GM21390 (cell line): ENCODE measurements at regions not wholly inside any gene's neighbourhood (a gene's known extent, or its start where the extent isn't known, plus 50 kb on each side); places are given as distances from the start of the nearest gene placed in this dataset.
A peak's percentile ranks its signal among the peaks of the same experiment; 100 is the strongest.
"Not testable (repeated sequence)": the region's sequence is repeated elsewhere in the genome, so short reads cannot be mapped to it uniquely, and the experiment has no call there.

ENCODE experiments used
- ATAC-seq: cut with Tn5 transposase; IDR thresholded peaks from one replicate; pipeline ENCODE4 v1.9.1; 2021; ENCODE audit not compliant: unreplicated experiment

DNA sequence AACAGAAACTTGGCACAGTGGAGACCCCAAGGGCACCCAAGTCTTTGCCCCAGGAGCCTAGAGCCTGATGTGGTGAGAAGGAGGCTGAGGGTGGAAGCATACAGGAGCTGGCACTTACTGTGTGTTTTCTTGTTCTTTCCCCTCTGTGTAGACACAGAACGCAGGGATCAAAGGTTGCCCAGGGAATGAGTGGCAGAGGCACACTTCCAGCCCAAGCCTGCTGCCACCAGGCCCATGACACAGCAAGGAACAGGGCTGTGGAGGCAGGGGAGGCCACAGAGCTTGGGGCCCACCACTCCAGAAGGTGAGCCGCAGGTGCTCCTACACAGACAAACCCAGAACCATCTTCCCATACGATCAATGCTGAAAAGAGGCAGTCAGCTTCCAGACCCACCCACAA lies 73.9 kb upstream of the S1PR3 start:
- no peak for ATAC-seq

DNA sequence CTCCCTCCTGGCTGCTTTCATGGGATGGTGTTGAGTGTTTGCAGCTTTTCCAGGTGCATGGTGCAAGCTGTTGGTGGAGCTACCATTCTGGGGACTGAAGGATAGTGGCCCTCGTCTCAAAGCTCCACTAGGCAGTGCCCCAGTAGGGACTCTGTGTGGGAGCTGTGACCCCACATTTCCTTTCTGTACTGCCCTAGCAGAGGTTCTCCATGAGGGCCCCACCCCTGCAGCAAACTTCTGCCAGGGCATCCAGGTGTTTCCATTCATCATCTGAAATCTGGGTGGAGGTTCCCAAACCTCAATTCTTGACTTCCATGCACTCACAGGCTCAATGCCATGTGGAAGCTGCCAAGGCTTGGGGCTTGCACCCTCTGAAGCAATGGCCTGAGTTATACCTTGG lies 72.7 kb upstream of the S1PR3 start:
- not testable (repeated sequence) for ATAC-seq

DNA sequence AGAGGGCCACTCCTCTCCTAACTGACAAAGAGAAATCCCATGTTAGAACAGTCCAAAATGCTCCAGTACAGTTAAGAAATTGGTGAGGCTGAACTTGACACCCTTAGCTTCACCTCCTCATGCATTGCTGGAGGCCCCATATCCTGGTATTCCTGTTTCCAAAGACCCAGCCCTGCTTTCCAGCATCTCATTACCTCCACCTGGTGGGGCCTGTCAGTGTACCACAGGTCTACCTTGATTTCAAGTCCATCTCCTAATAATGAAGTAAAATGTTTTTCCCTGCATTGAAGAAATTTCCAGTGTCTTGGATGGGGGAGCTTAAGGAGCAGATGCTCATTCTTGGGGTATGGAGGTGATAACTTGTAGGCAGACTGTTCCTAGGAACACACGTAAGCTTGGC lies 70.6 kb upstream of the S1PR3 start:
- no peak for ATAC-seq

DNA sequence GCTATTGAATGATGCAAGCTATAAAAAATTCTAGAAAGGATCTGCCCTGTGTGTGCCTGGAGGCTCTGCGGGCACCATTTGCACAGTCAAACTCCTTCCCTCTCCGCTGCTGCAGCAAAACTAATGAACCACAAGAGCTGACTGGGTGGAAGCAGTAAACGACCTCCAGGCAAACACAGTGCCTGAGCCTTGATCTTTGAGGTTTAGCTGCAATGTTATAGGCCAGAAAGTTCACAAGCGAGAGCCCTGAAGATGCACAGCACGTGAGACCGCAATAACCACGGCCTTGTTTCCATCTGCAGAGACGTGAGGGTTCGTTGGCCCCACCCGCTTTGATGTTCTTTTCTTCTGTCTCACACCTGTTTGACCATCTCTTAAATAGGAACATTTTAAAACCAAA lies 69.2 kb upstream of the S1PR3 start:
- ATAC-seq: peak; percentile 75

DNA sequence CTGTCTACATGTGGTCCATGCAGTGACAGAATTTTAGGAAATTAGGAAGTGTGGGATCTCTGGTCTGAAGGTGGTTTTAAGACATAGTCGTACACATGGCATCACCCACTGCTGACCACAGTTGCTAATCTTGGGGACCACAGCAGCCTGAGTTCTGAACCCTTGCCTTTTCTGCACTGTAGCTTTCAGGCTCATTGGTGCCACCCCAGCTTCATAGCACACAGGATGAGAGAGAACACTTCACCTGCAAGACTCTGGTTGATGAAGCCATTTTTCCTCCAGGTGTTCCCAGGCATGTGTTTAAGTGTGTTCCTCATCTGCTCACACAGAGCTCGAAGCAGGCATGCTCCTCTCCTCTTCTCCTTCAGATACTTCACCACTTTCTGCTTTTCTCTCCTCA lies 68.2 kb upstream of the S1PR3 start:
- no peak for ATAC-seq

DNA sequence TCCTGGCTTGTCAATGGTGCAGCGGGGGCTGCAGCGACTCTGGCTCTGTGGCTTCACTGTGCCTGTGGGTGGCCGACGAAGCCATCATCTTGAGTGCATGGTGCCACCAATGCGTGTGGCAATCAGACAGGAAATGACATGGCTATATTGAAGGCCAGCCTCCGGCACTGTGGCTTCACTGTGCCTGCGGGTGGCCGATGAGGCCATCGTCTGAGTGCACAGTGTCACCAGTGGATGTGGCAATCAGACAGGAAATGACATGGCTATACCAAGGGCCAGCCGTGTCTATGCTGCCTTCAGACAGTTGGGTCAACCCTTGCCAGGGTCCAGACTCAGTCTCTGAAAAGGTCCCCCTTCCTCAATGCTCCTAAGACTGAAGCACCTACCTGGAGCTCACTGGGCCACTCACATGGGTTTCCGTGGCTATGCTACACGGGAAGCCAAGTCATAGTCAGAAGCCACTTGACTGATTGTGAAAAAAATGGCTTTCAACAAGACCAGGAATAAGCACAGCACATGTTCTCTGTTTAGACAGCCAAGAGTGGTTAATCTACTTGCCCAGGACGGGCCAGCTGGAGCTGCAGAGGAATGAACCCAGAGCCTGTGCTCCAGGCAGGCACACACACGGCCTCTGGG lies 67.5 kb upstream of the S1PR3 start:
- ATAC-seq: no peak

DNA sequence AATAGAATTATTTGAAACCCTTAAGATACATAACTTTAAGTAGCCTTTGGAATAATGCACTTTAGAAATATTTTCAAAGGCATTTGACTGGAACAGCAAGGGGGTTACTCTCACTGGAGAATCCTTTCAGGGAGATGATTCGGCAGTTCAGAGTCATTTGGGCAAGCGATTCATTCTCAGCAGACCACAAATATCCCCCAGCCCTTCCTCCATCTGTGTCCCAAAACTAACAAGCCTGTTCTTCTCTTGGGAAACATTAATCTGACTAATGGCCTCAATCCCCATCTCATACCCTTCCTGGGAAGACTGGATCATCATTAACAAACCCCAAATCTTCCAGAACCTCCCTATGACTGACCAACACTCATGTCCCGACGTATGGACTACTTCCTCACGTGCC lies 65.8 kb upstream of the S1PR3 start:
- ATAC-seq: no peak

DNA sequence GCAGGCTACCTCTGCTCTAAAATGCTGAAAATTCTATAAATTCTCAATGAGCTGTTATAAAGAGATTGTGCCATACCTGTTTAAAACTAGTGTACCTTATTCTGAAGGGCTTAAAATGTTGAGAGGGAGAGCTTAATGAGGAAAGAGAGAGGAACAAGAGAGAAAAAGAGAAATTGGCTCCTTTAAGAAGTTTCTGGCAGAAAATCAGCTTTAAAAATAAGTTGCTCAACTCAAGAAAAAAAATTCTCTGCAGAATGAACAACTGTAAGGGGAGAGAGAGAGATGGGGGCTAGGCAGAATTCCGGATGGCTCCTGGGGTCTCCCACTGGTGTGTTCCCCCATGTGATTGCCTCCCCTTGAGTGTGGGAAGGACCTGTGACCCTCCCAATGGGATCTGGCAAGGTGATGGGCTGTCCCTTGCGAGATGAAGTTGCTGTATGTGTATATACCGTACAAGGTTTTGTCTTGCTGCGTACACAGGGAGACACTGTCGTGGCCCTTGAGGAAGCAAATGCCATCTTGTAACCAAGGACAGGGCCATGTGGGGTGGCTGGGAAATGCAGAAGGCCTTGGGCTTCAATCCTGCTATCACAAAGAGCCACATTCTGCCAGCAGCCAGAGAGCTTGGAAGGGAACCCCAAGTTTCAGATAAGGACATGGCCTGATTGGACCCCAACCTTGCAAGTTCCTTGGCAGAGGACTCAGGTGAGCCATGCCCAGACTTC lies 64.3 kb upstream of the S1PR3 start:
- ATAC-seq: no peak

DNA sequence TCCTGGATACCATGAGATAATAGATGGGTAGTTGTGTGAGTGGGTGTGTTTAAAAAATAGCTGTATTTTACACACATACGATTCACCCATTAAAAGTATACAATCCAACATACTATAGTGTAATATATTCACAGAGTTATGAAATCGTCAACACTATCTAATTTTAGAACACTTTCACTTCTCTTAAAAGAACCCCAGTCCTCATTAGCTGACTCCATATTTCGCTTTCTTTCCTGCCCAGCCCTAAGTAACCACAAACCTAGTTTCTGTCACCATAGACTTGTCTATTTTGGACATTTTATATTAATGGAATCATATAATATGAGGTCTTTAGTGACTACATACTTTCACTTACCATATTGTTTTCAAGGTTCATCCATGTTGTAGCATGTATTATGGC lies 63.8 kb upstream of the S1PR3 start:
- peak; percentile 74 for ATAC-seq

DNA sequence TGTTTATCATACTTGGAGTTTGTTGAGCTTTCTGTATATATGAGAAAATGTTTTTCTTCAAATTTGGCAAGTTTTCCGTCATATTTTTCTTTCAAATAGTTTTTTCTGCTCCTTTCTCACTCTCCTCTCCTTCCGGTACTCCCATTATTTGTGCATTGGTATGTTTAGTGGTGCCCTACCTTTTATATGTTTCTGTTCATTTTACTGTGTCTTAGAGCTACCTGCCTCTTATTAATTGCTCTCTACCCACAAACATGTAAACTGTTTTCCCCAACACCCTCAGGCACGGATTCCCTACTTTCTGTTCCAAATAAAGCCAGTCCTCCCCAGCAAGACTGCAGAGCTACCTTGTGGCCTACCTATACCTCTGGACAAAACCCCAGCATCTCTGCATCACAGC lies 60.6 kb upstream of the S1PR3 start:
- ATAC-seq: no peak

DNA sequence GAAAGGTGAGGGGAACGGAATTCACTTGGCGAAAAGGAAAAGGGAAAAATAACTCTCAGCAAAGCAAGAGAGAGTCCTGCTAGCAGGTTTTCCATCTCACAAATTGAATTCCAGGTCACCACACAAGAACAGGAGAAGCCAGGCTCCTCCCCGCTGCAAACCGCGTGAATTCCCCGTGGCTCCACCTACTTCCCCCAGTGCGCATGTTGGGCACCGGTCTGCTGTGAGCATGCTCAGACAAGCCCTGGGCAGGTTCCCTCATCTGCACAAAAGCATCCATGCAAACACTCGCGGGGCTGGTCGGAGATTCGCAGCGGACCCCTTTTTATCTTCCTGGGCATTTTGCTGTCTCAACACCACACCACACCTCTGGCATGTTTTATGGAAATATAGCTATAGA lies 58.5 kb upstream of the S1PR3 start:
- ATAC-seq: no peak

DNA sequence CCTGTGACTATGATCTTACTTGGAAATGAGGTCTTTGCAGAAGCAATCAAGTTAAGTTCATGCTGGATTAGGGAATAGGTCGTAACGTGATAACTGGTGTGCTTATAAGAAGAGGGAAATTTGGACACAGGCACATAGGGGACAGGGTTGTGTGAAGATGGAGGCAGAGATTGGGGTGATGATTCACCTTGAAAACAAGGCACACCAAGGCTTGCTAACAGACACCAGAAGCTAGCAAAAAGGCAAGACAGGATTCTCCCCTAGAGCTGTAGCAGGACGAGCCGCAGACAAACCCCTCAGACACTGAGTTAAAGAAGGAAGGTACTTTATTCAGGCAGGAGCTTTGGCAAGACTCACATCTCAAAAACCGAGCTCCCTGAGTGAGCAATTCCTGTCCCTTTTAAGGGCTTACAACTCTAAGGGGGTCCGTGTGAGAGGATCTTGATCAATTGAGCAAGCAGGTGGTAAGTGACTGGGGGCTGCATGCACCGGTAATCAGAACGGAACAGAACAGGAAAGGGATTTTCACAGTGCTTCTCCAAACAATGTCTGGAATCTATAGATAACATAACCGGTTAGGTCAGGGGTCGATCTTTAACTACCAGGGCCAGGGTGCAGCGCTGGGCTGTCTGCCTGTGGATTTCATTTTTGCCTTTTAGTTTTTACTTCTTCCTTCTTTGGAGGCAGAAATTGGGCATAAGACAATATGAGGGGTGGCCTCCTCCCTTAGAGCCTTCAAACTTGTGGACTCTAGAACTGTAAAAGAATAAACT lies 57.5 kb upstream of the S1PR3 start:
- ATAC-seq: no peak

DNA sequence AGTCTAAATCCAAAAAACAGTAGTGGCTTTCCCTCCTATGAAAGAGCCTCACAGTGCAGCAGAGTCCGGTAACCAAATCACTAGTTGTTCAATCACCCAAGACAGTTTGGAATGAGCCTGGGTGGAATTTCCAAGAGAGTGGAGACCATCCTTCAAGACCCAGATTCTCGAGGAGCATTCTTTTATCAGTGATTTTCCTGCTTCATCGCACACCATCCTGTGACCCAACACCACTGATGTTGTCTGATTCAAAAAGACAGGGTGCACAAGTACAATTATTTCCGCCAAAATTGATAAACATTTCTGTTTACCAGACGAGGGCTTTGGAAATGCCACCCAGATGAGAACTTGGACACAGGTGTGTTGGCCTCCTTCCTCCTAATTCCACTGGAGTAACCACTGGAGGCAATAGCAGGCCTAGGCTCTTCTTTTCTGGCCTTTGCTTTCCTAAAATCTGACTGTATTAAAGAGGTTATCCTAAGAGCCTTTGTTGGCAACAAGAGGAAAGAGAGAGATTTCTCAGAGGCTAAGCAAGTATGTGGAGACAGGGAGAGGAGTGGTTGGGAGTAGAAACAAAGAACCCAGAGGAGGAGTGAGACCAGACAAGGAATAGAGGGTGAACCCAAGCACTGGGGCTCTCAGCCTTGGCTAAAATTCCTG lies 56.3 kb upstream of the S1PR3 start:
- no peak for ATAC-seq

DNA sequence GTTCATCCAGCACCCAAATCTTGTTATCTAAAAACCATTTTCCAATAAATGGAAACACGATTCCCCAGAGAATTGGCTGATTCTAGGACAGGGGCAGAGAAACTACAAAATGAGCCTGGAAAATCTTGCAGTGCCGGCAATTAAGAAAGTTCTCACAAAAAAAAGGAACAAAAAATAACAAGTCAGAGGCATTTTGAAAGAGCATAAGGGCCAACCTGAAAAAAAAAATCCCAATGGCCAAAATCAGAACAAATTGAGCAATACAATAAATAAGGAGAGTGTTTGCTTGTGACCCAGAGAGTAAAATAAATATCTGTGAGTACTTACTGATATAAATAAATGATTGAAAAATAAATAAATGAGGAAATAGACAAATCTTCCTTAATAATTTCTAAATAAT lies 55.1 kb upstream of the S1PR3 start:
- no peak for ATAC-seq

DNA sequence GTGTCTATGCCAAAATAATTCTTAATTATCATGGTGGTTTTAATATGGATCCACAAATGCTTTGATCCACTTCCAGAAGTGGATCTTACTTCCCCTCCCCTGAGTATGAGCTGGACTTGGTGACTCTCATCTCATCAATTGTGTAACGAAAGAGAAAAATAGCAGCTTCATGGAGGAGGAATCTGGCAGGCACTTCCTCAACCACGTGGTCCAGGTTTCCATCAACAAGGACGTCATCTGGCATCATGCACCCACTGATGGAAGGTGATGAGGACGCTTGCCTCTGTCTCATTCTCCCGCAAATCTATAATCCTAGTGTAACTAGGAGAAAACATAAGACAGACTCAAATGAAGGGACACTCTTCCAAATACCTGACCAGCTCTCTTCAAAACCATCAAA lies 54.6 kb upstream of the S1PR3 start:
- no peak for ATAC-seq

DNA sequence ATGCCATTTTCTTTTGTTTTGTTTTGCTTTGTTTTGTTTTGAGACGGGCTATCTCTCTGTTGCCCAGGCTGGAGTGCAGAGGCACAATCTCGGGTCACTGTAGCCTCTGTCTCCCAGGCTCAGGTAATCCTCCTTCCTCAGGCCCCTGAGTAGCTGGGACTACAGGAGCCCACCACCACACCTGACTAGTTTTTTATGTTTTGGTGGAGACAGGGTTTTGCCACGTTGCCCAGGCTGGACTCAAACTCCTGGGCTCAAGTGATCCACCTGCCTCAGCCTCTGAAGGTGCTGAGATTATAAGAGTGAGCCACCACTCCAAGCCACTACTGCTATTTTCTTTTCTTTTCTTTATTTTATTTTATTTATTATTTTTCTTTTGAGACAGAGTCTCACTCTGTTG lies 54.0 kb upstream of the S1PR3 start:
- no peak for ATAC-seq

DNA sequence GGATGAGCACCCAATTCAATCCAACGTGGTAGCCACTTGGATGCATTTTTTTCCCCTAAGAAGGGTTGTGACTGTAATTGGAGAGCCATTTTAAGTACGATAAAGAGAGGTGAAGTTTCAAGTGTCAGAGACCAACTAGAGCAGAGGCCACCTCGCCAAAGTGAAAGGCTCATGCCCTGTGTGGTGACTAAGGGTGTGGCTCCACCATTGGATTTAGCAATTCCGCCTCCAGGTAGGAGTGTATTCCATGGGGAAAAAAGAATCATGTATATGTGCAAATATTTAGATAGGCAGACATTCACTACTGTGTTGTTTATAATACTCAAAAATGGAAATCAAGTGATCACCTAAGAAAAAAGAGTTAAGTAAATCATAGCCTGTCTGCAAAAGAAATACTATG lies 53.1 kb upstream of the S1PR3 start:
- no peak for ATAC-seq
